ENCODE measurements at regions not wholly inside any gene's neighbourhood (a gene's known extent, or its start where the extent isn't known, plus 50 kb on each side); places are given as distances from the start of the nearest gene placed in this dataset.
A peak's percentile ranks its signal among the peaks of the same experiment; 100 is the strongest.
"Not testable (repeated sequence)": the region's sequence is repeated elsewhere in the genome, so short reads cannot be mapped to it uniquely, and the experiment has no call there.

- peak; percentile 20 for DNase-seq (ENCODE audit: low spot score)
- no peaks in the 10 kb centered on the region for H4K20me1 ChIP-seq (ENCODE audit: low read depth)
- no peaks in the 10 kb centered on the region for H3K27me3 ChIP-seq
- no peak overlapping the region for H3K27ac Mint-ChIP-seq
- no peaks in the 10 kb centered on the region for H3K79me2 ChIP-seq (ENCODE audit: low read depth)
- TF ChIP-seq, protein P1, sequence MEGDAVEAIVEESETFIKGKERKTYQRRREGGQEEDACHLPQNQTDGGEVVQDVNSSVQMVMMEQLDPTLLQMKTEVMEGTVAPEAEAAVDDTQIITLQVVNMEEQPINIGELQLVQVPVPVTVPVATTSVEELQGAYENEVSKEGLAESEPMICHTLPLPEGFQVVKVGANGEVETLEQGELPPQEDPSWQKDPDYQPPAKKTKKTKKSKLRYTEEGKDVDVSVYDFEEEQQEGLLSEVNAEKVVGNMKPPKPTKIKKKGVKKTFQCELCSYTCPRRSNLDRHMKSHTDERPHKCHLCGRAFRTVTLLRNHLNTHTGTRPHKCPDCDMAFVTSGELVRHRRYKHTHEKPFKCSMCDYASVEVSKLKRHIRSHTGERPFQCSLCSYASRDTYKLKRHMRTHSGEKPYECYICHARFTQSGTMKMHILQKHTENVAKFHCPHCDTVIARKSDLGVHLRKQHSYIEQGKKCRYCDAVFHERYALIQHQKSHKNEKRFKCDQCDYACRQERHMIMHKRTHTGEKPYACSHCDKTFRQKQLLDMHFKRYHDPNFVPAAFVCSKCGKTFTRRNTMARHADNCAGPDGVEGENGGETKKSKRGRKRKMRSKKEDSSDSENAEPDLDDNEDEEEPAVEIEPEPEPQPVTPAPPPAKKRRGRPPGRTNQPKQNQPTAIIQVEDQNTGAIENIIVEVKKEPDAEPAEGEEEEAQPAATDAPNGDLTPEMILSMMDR (IDR thresholded peaks at IDR 0.05), result no peak
- TF ChIP-seq EZH2 (IDR thresholded peaks at IDR 0.05) (no peak), EZH2phosphoT487 (IDR thresholded peaks at IDR 0.05) (no peak)
- no peak overlapping the region for H3K9ac ChIP-seq
- H3K36me3 Mint-ChIP-seq, result no peaks in the 10 kb centered on the region
- H3K4me2 ChIP-seq, result peak overlapping the region; percentile 70
- no peak overlapping the region for H3K27ac ChIP-seq
- peaks cover 15% of the 10 kb centered on the region for H3F3A ChIP-seq (ENCODE audit: low read depth)
- peaks cover 13% of the 10 kb centered on the region for H3K4me1 ChIP-seq
- H3K36me3 ChIP-seq, result no peaks in the 10 kb centered on the region
- peaks cover 5% of the 10 kb centered on the region for H3K9me3 Mint-ChIP-seq
- H2AFZ ChIP-seq (replicated peaks), result peak overlapping the region; percentile 52
- peaks cover 11% of the 10 kb centered on the region for H3K4me1 Mint-ChIP-seq
- H3K9me3 ChIP-seq (ENCODE audit: low read depth), result no peaks in the 10 kb centered on the region
- no peak overlapping the region for H3K4me3 Mint-ChIP-seq
- no peaks in the 10 kb centered on the region for H3K27me3 Mint-ChIP-seq (ENCODE audit: insufficient read depth, low read depth)
- H3K4me3 ChIP-seq, result no peak overlapping the region
Measured at GRCh38 chr3:132135628-132136333, 101.0 kb upstream of the CPNE4 start.

- Histone ChIP-seq H3K9me3 (ENCODE audit: low read depth) (no peaks in the 10 kb centered on the region), H2AFZ (replicated peaks) (peak overlapping the region; percentile 52), H3K79me2 (ENCODE audit: low read depth) (no peaks in the 10 kb centered on the region), H3K36me3 (no peaks in the 10 kb centered on the region), H3K4me1 (peaks cover 13% of the 10 kb centered on the region), H3F3A (ENCODE audit: low read depth) (peaks cover 15% of the 10 kb centered on the region), H3K4me2 (peak overlapping the region; percentile 70), H3K27ac (no peak overlapping the region), H3K9ac (no peak overlapping the region), H3K4me3 (peak overlapping the region; percentile 42), H3K27me3 (no peaks in the 10 kb centered on the region), H4K20me1 (ENCODE audit: low read depth) (no peaks in the 10 kb centered on the region)
- no peak overlapping the region for H3K27ac Mint-ChIP-seq
- H3K9me3 Mint-ChIP-seq, result peaks cover 5% of the 10 kb centered on the region
- DNase-seq (ENCODE audit: low spot score), result no peak
- H3K4me1 Mint-ChIP-seq, result peaks cover 11% of the 10 kb centered on the region
- TF ChIP-seq, protein P1 (IDR thresholded peaks at IDR 0.05), result no peak
- TF ChIP-seq EZH2phosphoT487 (IDR thresholded peaks at IDR 0.05) (no peak), EZH2 (IDR thresholded peaks at IDR 0.05) (no peak)
- no peak overlapping the region for H3K4me3 Mint-ChIP-seq
- no peaks in the 10 kb centered on the region for H3K36me3 Mint-ChIP-seq
- H3K27me3 Mint-ChIP-seq (ENCODE audit: insufficient read depth, low read depth), result no peaks in the 10 kb centered on the region
Measured at GRCh38 chr3:132136334-132136716, 101.5 kb upstream of the CPNE4 start.

GRCh38 chr3:132136902-132137301 is 102.1 kb upstream of the CPNE4 start:
- H3K27ac ChIP-seq; H3K36me3 Mint-ChIP-seq; H3K9me3 ChIP-seq (ENCODE audit: low read depth); H3K79me2 ChIP-seq (ENCODE audit: low read depth); H3K27ac Mint-ChIP-seq; H3K27me3 ChIP-seq; DNase-seq (ENCODE audit: low spot score); H3K4me3 Mint-ChIP-seq; H3K9ac ChIP-seq; H4K20me1 ChIP-seq (ENCODE audit: low read depth); H3K36me3 ChIP-seq; H3K27me3 Mint-ChIP-seq (ENCODE audit: insufficient read depth, low read depth); H3K9me3 Mint-ChIP-seq: not testable (repeated sequence)
- H3K4me1 ChIP-seq, result peaks cover 13% of the 10 kb centered on the region
- H3K4me2 ChIP-seq, result peak overlapping the region; percentile 70
- peak overlapping the region; percentile 42 for H3K4me3 ChIP-seq
- H2AFZ ChIP-seq (replicated peaks), result peak overlapping the region; percentile 95
- H3K4me1 Mint-ChIP-seq, result peaks cover 11% of the 10 kb centered on the region
- H3F3A ChIP-seq (ENCODE audit: low read depth), result peaks cover 15% of the 10 kb centered on the region

- no peak overlapping the region for H3K4me2 ChIP-seq
- H3K9me3 ChIP-seq (ENCODE audit: low read depth), result no peaks in the 10 kb centered on the region
- no peaks in the 10 kb centered on the region for H3K79me2 ChIP-seq (ENCODE audit: low read depth)
- H3F3A ChIP-seq (ENCODE audit: low read depth), result no peaks in the 10 kb centered on the region
- DNase-seq (ENCODE audit: low spot score), result no peak
- no peak overlapping the region for H3K4me3 Mint-ChIP-seq
- H3K27me3 ChIP-seq, result no peaks in the 10 kb centered on the region
- H3K4me3 ChIP-seq, result no peak overlapping the region
- H3K36me3 ChIP-seq, result no peaks in the 10 kb centered on the region
- TF ChIP-seq, protein P1 (IDR thresholded peaks at IDR 0.05), result no peak
- TF ChIP-seq EZH2phosphoT487 (IDR thresholded peaks at IDR 0.05) (no peak), EZH2 (IDR thresholded peaks at IDR 0.05) (no peak)
- no peaks in the 10 kb centered on the region for H3K36me3 Mint-ChIP-seq
- peak overlapping the region; percentile 17 for H2AFZ ChIP-seq (replicated peaks)
- no peaks in the 10 kb centered on the region for H3K27me3 Mint-ChIP-seq (ENCODE audit: insufficient read depth, low read depth)
- no peak overlapping the region for H3K27ac ChIP-seq
- no peaks in the 10 kb centered on the region for H3K4me1 Mint-ChIP-seq
- H3K9me3 Mint-ChIP-seq, result no peaks in the 10 kb centered on the region
- H3K9ac ChIP-seq, result no peak overlapping the region
- no peaks in the 10 kb centered on the region for H3K4me1 ChIP-seq
- no peaks in the 10 kb centered on the region for H4K20me1 ChIP-seq (ENCODE audit: low read depth)
- H3K27ac Mint-ChIP-seq, result no peak overlapping the region
Measured at GRCh38 chr3:132145833-132146232, 111.0 kb upstream of the CPNE4 start.
